ENCODE measurements at regions not wholly inside any gene's neighbourhood (a gene's known extent, or its start where the extent isn't known, plus 50 kb on each side); places are given as distances from the start of the nearest gene placed in this dataset.
"Not testable (repeated sequence)": the region's sequence is repeated elsewhere in the genome, so short reads cannot be mapped to it uniquely, and the experiment has no call there.

GRCh38 chr15:101938555-101938954, 126.6 kb downstream of the OR4F15 start:
- TF ChIP-seq CTCF, EZH2phosphoT487, EZH2 (IDR thresholded peaks at IDR 0.05): not testable (repeated sequence)

Measured in neural progenitor cell (in vitro differentiated cells).